Osteoblast (primary cell): ENCODE measurements at regions not wholly inside any gene's neighbourhood (a gene's known extent, or its start where the extent isn't known, plus 50 kb on each side); places are given as distances from the start of the nearest gene placed in this dataset.

Experiments used
- DNase-seq: peaks from one replicate; pipeline ENCODE4 v3.0.0; 2011; ENCODE audit warnings: low spot score, mixed read lengths; ENCODE audit not compliant: insufficient read length; ENCODE audit errors: missing footprints
- H2AFZ ChIP-seq: 2 replicates; pipeline ENCODE4 v1.6.0; 2011; ENCODE audit warnings: mild to moderate bottlenecking, low read length
- H3K27ac ChIP-seq: 2 replicates; pipeline ENCODE4 v1.5.1; 2011; ENCODE audit warnings: mild to moderate bottlenecking, low read depth, low read length, moderate library complexity
- H3K27me3 ChIP-seq: 2 replicates; pipeline ENCODE4 v1.6.0; 2012; ENCODE audit warnings: mild to moderate bottlenecking, control low read depth, inconsistent platforms, low read length, moderate library complexity; ENCODE audit not compliant: insufficient read depth
- H3K36me3 ChIP-seq: 2 replicates; pipeline ENCODE4 v1.5.1; 2011; ENCODE audit warnings: mild to moderate bottlenecking, low read length, control low read depth, moderate library complexity; ENCODE audit not compliant: insufficient read depth
- H3K4me1 ChIP-seq: 2 replicates; pipeline ENCODE4 v1.5.1; 2011; ENCODE audit warnings: mild to moderate bottlenecking, low read length, control low read depth, moderate library complexity; ENCODE audit not compliant: insufficient read depth
- H3K4me2 ChIP-seq: 2 replicates; pipeline ENCODE4 v1.6.0; 2011; ENCODE audit warnings: mild to moderate bottlenecking, low read length; ENCODE audit not compliant: insufficient read depth
- H3K4me3 ChIP-seq: fragments of 200-600 bp; sonication (generic); 3 replicates; pipeline ENCODE4 v1.5.1; 2012; ENCODE audit warnings: mild to moderate bottlenecking, low read length, inconsistent platforms; ENCODE audit not compliant: insufficient read depth
- H3K79me2 ChIP-seq: 2 replicates; pipeline ENCODE4 v1.6.0; 2012; ENCODE audit warnings: mild to moderate bottlenecking, low read length, control low read depth, inconsistent platforms; ENCODE audit not compliant: insufficient read depth
- H3K9me3 ChIP-seq: 2 replicates; pipeline ENCODE4 v1.5.1; 2011; ENCODE audit warnings: low read depth, low read length, control low read depth
- H4K20me1 ChIP-seq: 2 replicates; pipeline ENCODE4 v1.6.0; 2012; ENCODE audit warnings: mild to moderate bottlenecking, low read length, control low read depth; ENCODE audit not compliant: insufficient read depth
- TF ChIP-seq, protein P1 (sequence below): IDR thresholded peaks from 2 replicates; pipeline ENCODE4 v1.5.1; 2011; ENCODE audit warnings: mild to moderate bottlenecking, low read depth, low read length, moderate library complexity; ENCODE audit errors: extremely low read depth

DNA sequence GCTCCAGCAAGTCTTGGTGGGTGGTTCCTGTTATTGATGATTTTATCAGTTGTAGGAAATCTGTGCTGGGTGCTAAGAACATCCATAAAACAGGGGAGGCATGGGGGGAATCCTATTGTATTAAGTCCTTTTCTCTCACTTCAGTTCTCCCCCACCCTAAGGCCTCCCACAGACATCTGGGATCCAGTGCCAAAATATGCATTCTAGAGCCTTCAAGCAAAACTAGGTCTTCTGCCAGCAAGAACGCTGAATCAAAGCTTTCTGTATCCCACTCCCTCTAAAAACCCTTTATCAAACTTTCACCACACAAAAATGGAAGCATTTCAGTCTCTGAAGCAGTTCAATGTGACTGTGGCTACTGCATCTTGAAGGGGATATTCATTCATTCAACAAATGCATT is 281.9 kb downstream of the GAS1 start:
- Histone ChIP-seq H2AFZ (no peak overlapping the region), H3K4me2 (no peak overlapping the region), H3K36me3 (no peaks in the 10 kb centered on the region), H3K4me1 (peaks cover 11% of the 10 kb centered on the region), H4K20me1 (no peaks in the 10 kb centered on the region), H3K27me3 (peaks cover 11% of the 10 kb centered on the region), H3K9me3 (no peaks in the 10 kb centered on the region), H3K79me2 (no peaks in the 10 kb centered on the region), H3K27ac (no peak overlapping the region), H3K4me3 (no peak overlapping the region)
- no peak for DNase-seq
- TF ChIP-seq, protein P1, sequence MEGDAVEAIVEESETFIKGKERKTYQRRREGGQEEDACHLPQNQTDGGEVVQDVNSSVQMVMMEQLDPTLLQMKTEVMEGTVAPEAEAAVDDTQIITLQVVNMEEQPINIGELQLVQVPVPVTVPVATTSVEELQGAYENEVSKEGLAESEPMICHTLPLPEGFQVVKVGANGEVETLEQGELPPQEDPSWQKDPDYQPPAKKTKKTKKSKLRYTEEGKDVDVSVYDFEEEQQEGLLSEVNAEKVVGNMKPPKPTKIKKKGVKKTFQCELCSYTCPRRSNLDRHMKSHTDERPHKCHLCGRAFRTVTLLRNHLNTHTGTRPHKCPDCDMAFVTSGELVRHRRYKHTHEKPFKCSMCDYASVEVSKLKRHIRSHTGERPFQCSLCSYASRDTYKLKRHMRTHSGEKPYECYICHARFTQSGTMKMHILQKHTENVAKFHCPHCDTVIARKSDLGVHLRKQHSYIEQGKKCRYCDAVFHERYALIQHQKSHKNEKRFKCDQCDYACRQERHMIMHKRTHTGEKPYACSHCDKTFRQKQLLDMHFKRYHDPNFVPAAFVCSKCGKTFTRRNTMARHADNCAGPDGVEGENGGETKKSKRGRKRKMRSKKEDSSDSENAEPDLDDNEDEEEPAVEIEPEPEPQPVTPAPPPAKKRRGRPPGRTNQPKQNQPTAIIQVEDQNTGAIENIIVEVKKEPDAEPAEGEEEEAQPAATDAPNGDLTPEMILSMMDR: no peak

GRCh38 chr9:86664603-86665002 is 282.7 kb downstream of the GAS1 start:
- Histone ChIP-seq H3K4me3 (no peak overlapping the region), H2AFZ (no peak overlapping the region), H4K20me1 (no peaks in the 10 kb centered on the region), H3K4me2 (no peak overlapping the region), H3K36me3 (no peaks in the 10 kb centered on the region), H3K79me2 (no peaks in the 10 kb centered on the region), H3K27ac (no peak overlapping the region), H3K9me3 (no peaks in the 10 kb centered on the region), H3K4me1 (peaks cover 19% of the 10 kb centered on the region), H3K27me3 (peaks cover 11% of the 10 kb centered on the region)
- no peak for DNase-seq
- TF ChIP-seq, protein P1: no peak

DNA sequence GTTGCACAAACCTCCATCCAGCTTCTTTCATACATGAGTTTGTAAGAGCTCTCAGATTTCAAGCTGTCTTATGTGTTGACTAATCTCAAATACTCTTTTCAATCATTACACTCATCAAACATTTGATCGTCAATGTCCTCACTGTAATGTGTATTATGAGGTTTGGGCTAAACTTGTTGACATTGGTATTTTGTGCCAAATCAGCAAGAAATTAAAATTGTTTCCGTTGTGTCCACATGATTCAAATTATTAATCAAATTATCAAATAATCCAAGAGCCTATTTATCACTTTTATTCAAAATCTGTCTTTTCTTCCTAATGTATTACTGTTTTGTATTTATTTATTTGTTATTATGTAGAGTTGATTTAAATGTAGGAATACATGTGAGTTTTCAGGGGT is 283.4 kb downstream of the GAS1 start:
- Histone ChIP-seq H3K79me2 (no peaks in the 10 kb centered on the region), H3K4me2 (no peak overlapping the region), H3K27ac (no peak overlapping the region), H3K36me3 (no peaks in the 10 kb centered on the region), H3K4me3 (no peak overlapping the region), H2AFZ (no peak overlapping the region), H3K9me3 (no peaks in the 10 kb centered on the region), H3K27me3 (peaks cover 11% of the 10 kb centered on the region), H3K4me1 (peaks cover 21% of the 10 kb centered on the region), H4K20me1 (no peaks in the 10 kb centered on the region)
- no peak for DNase-seq
- TF ChIP-seq, protein P1: no peak

DNA sequence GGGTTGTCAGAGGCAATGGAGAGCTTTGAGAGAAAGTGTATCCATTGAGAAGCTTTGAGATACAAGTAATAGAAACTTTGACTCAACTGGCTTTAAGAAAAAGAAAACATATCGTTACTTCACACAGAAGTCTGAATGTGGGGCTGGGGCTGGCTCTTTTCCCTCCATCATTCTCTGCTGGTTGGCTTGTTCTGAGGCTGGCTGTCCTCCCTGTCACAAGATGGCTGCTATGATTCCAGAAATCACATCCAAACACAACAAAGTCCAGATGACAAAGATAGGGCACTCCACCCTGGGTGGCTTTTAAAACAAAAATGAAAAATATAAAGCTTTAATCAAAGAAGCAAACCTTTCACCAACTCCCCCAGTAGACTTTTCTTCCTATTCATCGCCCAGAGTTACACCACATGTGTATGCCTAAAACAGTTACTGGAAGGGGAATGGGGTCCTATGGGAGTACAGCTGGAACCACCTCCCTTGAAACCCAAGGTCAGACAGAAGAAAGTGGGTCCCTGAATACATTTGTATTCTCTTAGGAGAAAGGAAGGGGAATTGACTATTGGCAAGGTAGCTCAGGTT is 284.3 kb downstream of the GAS1 start:
- Histone ChIP-seq H3K4me2 (no peak overlapping the region), H3K4me3 (no peak overlapping the region), H2AFZ (no peak overlapping the region), H3K79me2 (no peaks in the 10 kb centered on the region), H4K20me1 (no peaks in the 10 kb centered on the region), H3K36me3 (no peaks in the 10 kb centered on the region), H3K4me1 (peaks cover 21% of the 10 kb centered on the region), H3K27me3 (peaks cover 11% of the 10 kb centered on the region), H3K27ac (no peak overlapping the region), H3K9me3 (no peaks in the 10 kb centered on the region)
- DNase-seq: no peak
- TF ChIP-seq, protein P1: no peak
